ENCODE measurements at regions not wholly inside any gene's neighbourhood (a gene's known extent, or its start where the extent isn't known, plus 50 kb on each side); places are given as distances from the start of the nearest gene placed in this dataset.

GRCh38 chr4:126123611-126124325, 809.0 kb downstream of the FAT4 start:
- no peak overlapping the region for H3K4me3 ChIP-seq
- H3K4me1 ChIP-seq, result no peaks in the 10 kb centered on the region
- ATAC-seq, result no peak
- no peak for DNase-seq
- H3K27ac ChIP-seq, result no peak overlapping the region
- 27 to 37% (median 34%) methylated on average over 1 of the region's 1 CpG for WGBS, 3 donors
- H3K9me3 ChIP-seq, result no peaks in the 10 kb centered on the region
- H3K36me3 ChIP-seq (ENCODE audit: insufficient read depth in 1 of 2, low read depth in 1 of 2), result no peaks in the 10 kb centered on the region
- H3K27me3 ChIP-seq (ENCODE audit: insufficient read depth in 3 of 3, low read length in 2 of 3), result no peaks in the 10 kb centered on the region
- intact Hi-C loops (cut with DNase I), result no loop called here
- TF ChIP-seq CTCF (IDR thresholded peaks at IDR 0.05), result no peak

- Histone ChIP-seq H3K4me3 (no peak overlapping the region), H3K27me3 (ENCODE audit: insufficient read depth in 3 of 3, low read length in 2 of 3) (no peaks in the 10 kb centered on the region), H3K9me3 (no peaks in the 10 kb centered on the region), H3K27ac (no peak overlapping the region), H3K4me1 (no peaks in the 10 kb centered on the region), H3K36me3 (ENCODE audit: insufficient read depth in 1 of 2, low read depth in 1 of 2) (no peaks in the 10 kb centered on the region)
- intact Hi-C loops (cut with DNase I), result no loop called here
- TF ChIP-seq CTCF (IDR thresholded peaks at IDR 0.05), result no peak
- DNase-seq, result no peak
- ATAC-seq, result no peak
- WGBS, 3 donors, result 10 to 29% (median 16%) methylated on average over 1 of the region's 1 CpG
Observed at GRCh38 chr4:126124818-126125217, 810.1 kb downstream of the FAT4 start.

GRCh38 chr4:126130215-126130614, 815.5 kb downstream of the FAT4 start:
- intact Hi-C loops (cut with DNase I), result no loop called here
- H3K4me3 ChIP-seq, result no peak overlapping the region

GRCh38 chr4:126136922-126137781, 822.4 kb downstream of the FAT4 start:
- Histone ChIP-seq H3K4me3 (no peak overlapping the region), H3K36me3 (ENCODE audit: insufficient read depth in 1 of 2, low read depth in 1 of 2) (no peaks in the 10 kb centered on the region), H3K27ac (no peak overlapping the region), H3K27me3 (ENCODE audit: insufficient read depth in 3 of 3, low read length in 2 of 3) (no peaks in the 10 kb centered on the region), H3K9me3 (no peaks in the 10 kb centered on the region), H3K4me1 (no peaks in the 10 kb centered on the region)
- no peak for TF ChIP-seq CTCF (IDR thresholded peaks at IDR 0.05)
- intact Hi-C loops (cut with DNase I), result no loop called here
- DNase-seq (no peak), ATAC-seq (no peak)
- WGBS, 3 donors, result 55 to 69% (median 64%) methylated on average over 5 of the region's 5 CpGs

More at GRCh38 chr4:126130215-126130614, 815.5 kb downstream of the FAT4 start:
- H3K36me3 ChIP-seq (ENCODE audit: insufficient read depth in 1 of 2, low read depth in 1 of 2), result no peaks in the 10 kb centered on the region
- no peak for TF ChIP-seq CTCF (IDR thresholded peaks at IDR 0.05)
- DNase-seq, result no peak
- no peak for ATAC-seq
- H3K4me1 ChIP-seq, result no peaks in the 10 kb centered on the region
- no peak overlapping the region for H3K27ac ChIP-seq
- no peaks in the 10 kb centered on the region for H3K27me3 ChIP-seq (ENCODE audit: insufficient read depth in 3 of 3, low read length in 2 of 3)
- no peaks in the 10 kb centered on the region for H3K9me3 ChIP-seq

Data from psoas muscle (tissue), 7 donors.